T-cell (primary cell): ENCODE measurements at regions not wholly inside any gene's neighbourhood (a gene's known extent, or its start where the extent isn't known, plus 50 kb on each side); places are given as distances from the start of the nearest gene placed in this dataset.

Experiments
- ATAC-seq, 4 experiments: fragments of 200-7000 bp in 3 of 4; fragments of 150-1000 bp in 1 of 4; cut with Tn5 transposase; replicated peaks in 1 of 4; 1 replicate in 3 of 4; 2 replicates in 1 of 4; pipeline ENCODE4 v1.10.0; 2021; ENCODE audit warnings: moderate library complexity in 3 of 4, mild to moderate bottlenecking in 2 of 4, moderate number of reproducible peaks in 1 of 4
- CTCF ChIA-PET, 2 donors: fragments of 300-600 bp; sonication (Branson Sonifier 250); formaldehyde crosslinking; loops; one replicate each; lab custom pipeline; 2022; ENCODE audit warnings: antibody characterized with exemption in 2 of 2; lab: Charles Lee
- POLR2A ChIA-PET, 2 donors: fragments of 300-600 bp; sonication (Branson Sonifier 250); formaldehyde crosslinking; loops; one replicate each; lab custom pipeline; 2022; ENCODE audit warnings: antibody characterized with exemption in 2 of 2; lab: Charles Lee
- DNase-seq, 35 experiments: peaks; one replicate each; pipeline versions ENCODE4 v3.0.0 to v3.0.0-alpha.2; 2013 to 2023
- H3K27ac ChIP-seq: one replicate; pipeline ENCODE4 v1.5.1; 2013; ENCODE audit warnings: low read length
- H3K27me3 ChIP-seq, 2 experiments: replicated peaks in 1 of 2; 1 replicate in 1 of 2; 2 replicates in 1 of 2; pipeline versions ENCODE4 v1.6.1 to v1.7.0; 2013; ENCODE audit warnings: low read length in 1 of 2, mixed read lengths in 1 of 2; ENCODE audit not compliant: control insufficient read depth in 2 of 2, insufficient read depth in 2 of 2; ENCODE audit errors: extremely low read depth in 1 of 2
- H3K36me3 ChIP-seq, 2 donors: 1 replicate in 1 of 2; 2 replicates in 1 of 2; pipeline versions ENCODE4 v1.6.1 to v1.7.0; 2013; ENCODE audit warnings: low read length in 1 of 2; ENCODE audit not compliant: control insufficient read depth in 2 of 2, insufficient read depth in 1 of 2; ENCODE audit errors: extremely low read depth in 1 of 2
- H3K4me1 ChIP-seq, 2 experiments: 1 replicate in 1 of 2; 2 replicates in 1 of 2; pipeline versions ENCODE4 v1.6.1 to v1.7.0; 2013; ENCODE audit warnings: low read length in 2 of 2, mixed read lengths in 1 of 2; ENCODE audit not compliant: insufficient read depth in 2 of 2, control insufficient read depth in 1 of 2; ENCODE audit errors: extremely low read depth in 1 of 2
- H3K4me3 ChIP-seq, 2 donors: 1 replicate in 1 of 2; 2 replicates in 1 of 2; pipeline versions ENCODE4 v1.5.1 to v1.7.0; 2013; ENCODE audit warnings: mild to moderate bottlenecking in 2 of 2, low read length in 1 of 2, moderate library complexity in 1 of 2; ENCODE audit not compliant: control insufficient read depth in 1 of 2; ENCODE audit errors: extremely low read depth in 1 of 2
- H3K9me3 ChIP-seq: 2 replicates; pipeline ENCODE4 v1.7.0; 2013
- H3K27ac Mint-ChIP-seq, 2 donors: one replicate each; pipeline ENCODE4 v1.8.0; 2020 to 2021; ENCODE audit warnings: mild to moderate bottlenecking in 2 of 2, mixed read lengths in 2 of 2
- H3K27me3 Mint-ChIP-seq, 2 donors: one replicate each; pipeline ENCODE4 v1.8.0; 2021 to 2022; ENCODE audit warnings: mixed read lengths in 2 of 2
- H3K36me3 Mint-ChIP-seq: one replicate; pipeline ENCODE4 v1.8.0; 2021; ENCODE audit warnings: mixed read lengths
- H3K4me1 Mint-ChIP-seq, 3 donors: one replicate each; pipeline ENCODE4 v1.8.0; 2020 to 2022; ENCODE audit warnings: mixed read lengths in 3 of 3, mild to moderate bottlenecking in 1 of 3
- H3K4me3 Mint-ChIP-seq, 3 donors: one replicate each; pipeline ENCODE4 v1.8.0; 2020 to 2022; ENCODE audit warnings: mild to moderate bottlenecking in 3 of 3, mixed read lengths in 3 of 3, moderate library complexity in 3 of 3
- H3K9me3 Mint-ChIP-seq, 3 donors: one replicate each; pipeline ENCODE4 v1.8.0; 2020 to 2022; ENCODE audit warnings: mixed read lengths in 3 of 3
- WGBS: methylation state at CpG from one replicate; pipeline ENCODE4 v1.1.5; 2013; ENCODE audit warnings: missing lambda C conversion rate; ENCODE audit not compliant: insufficient coverage; 5-methylcytosine and 5-hydroxymethylcytosine counted together

GRCh38 chr6:170029416-170030283, 261.2 kb downstream of the DLL1 start:
- peak in 1 of 35 experiments; percentile 10 for DNase-seq
- no peak overlapping the region for H3K27ac Mint-ChIP-seq
- no peak overlapping the region for H3K4me3 ChIP-seq

GRCh38 chr6:170028629-170029345, 262.1 kb downstream of the DLL1 start:
- Mint-ChIP-seq H3K4me3 (no peak overlapping the region), H3K27ac (no peak overlapping the region), H3K36me3 (peaks cover 3% of the 10 kb centered on the region), H3K9me3 (peaks cover 4 to 6% (median 6%) of the 10 kb centered on the region in 3 donors), H3K27me3 (peaks cover 0 to 3% of the 10 kb centered on the region in 2 donors), H3K4me1 (no peaks in the 10 kb centered on the region)
- H3K36me3 ChIP-seq, result no peaks in the 10 kb centered on the region
- no peak overlapping the region for H3K4me3 ChIP-seq
- ATAC-seq (no peak), DNase-seq (peak in 1 of 35 experiments; percentile 5)
- ChIA-PET POLR2A (no interaction called here), CTCF (no interaction called here)
- peaks cover 0 to 2% of the 10 kb centered on the region in 2 experiments for H3K4me1 ChIP-seq
- H3K27ac ChIP-seq, result no peak overlapping the region
- H3K27me3 ChIP-seq, result peaks cover 0 to 13% of the 10 kb centered on the region in 2 experiments
- 83% methylated on average over 23 of the region's 23 CpGs for WGBS
- no peaks in the 10 kb centered on the region for H3K9me3 ChIP-seq

More at GRCh38 chr6:170029416-170030283, 261.2 kb downstream of the DLL1 start:
- H3K4me1 Mint-ChIP-seq, result no peaks in the 10 kb centered on the region
- Histone ChIP-seq H3K9me3 (no peaks in the 10 kb centered on the region), H3K27me3 (peaks cover 0 to 10% of the 10 kb centered on the region in 2 experiments), H3K4me1 (no peaks in the 10 kb centered on the region), H3K36me3 (no peaks in the 10 kb centered on the region), H3K27ac (no peak overlapping the region)
- no peak overlapping the region for H3K4me3 Mint-ChIP-seq
- ChIA-PET CTCF (no interaction called here), POLR2A (no interaction called here)
- H3K27me3 Mint-ChIP-seq, result peaks cover 0 to under 1% of the 10 kb centered on the region in 2 donors
- ATAC-seq, result no peak
- WGBS, result 84% methylated on average over 21 of the region's 23 CpGs
- peaks cover 3% of the 10 kb centered on the region for H3K36me3 Mint-ChIP-seq
- H3K9me3 Mint-ChIP-seq, result peaks cover 4 to 10% (median 6%) of the 10 kb centered on the region in 3 donors

GRCh38 chr6:170027647-170028043, 263.2 kb downstream of the DLL1 start:
- Histone ChIP-seq H3K9me3 (no peaks in the 10 kb centered on the region), H3K27me3 (peaks cover 0 to 22% of the 10 kb centered on the region in 2 experiments), H3K27ac (no peak overlapping the region), H3K4me1 (peaks cover 0 to 3% of the 10 kb centered on the region in 2 experiments), H3K36me3 (no peaks in the 10 kb centered on the region), H3K4me3 (no peak overlapping the region)
- Mint-ChIP-seq H3K9me3 (no peaks in the 10 kb centered on the region), H3K4me1 (no peaks in the 10 kb centered on the region), H3K27me3 (peaks cover 0 to 3% of the 10 kb centered on the region in 2 donors), H3K27ac (no peak overlapping the region), H3K36me3 (no peaks in the 10 kb centered on the region), H3K4me3 (no peak overlapping the region)
- WGBS, result 95% methylated on average over 4 of the region's 4 CpGs
- no peak for ATAC-seq
- POLR2A ChIA-PET, result no interaction called here
- CTCF ChIA-PET, result no interaction called here
- DNase-seq, result peak in 1 of 35 experiments; percentile 5

GRCh38 chr6:170026751-170027646, 263.9 kb downstream of the DLL1 start:
- H3K9me3 Mint-ChIP-seq, result no peaks in the 10 kb centered on the region
- CTCF ChIA-PET, result no interaction called here
- DNase-seq (no peak), ATAC-seq (no peak)
- H3K27me3 Mint-ChIP-seq, result peaks cover 5 to 9% of the 10 kb centered on the region in 2 donors
- Histone ChIP-seq H3K36me3 (no peaks in the 10 kb centered on the region), H3K9me3 (no peaks in the 10 kb centered on the region), H3K27me3 (peaks cover 0 to 24% of the 10 kb centered on the region in 2 experiments), H3K27ac (no peak overlapping the region), H3K4me1 (peaks cover 0 to 7% of the 10 kb centered on the region in 2 experiments), H3K4me3 (no peak overlapping the region)
- no peak overlapping the region for H3K27ac Mint-ChIP-seq
- POLR2A ChIA-PET, result no interaction called here
- no peak overlapping the region for H3K4me3 Mint-ChIP-seq
- H3K36me3 Mint-ChIP-seq, result no peaks in the 10 kb centered on the region
- no peaks in the 10 kb centered on the region for H3K4me1 Mint-ChIP-seq
- WGBS, result 93% methylated on average over 8 of the region's 13 CpGs

- DNase-seq (peak in 1 of 35 experiments; percentile 5), ATAC-seq (no peak)
- ChIA-PET CTCF (no interaction called here), POLR2A (no interaction called here)
- Histone ChIP-seq H3K4me1 (peaks cover 0 to 7% of the 10 kb centered on the region in 2 experiments), H3K9me3 (no peaks in the 10 kb centered on the region), H3K36me3 (no peaks in the 10 kb centered on the region), H3K27ac (no peak overlapping the region), H3K4me3 (no peak overlapping the region), H3K27me3 (peaks cover 0 to 31% of the 10 kb centered on the region in 2 experiments)
- no peaks in the 10 kb centered on the region for H3K36me3 Mint-ChIP-seq
- no peaks in the 10 kb centered on the region for H3K4me1 Mint-ChIP-seq
- H3K27ac Mint-ChIP-seq, result no peak overlapping the region
- peaks cover 9 to 15% of the 10 kb centered on the region in 2 donors for H3K27me3 Mint-ChIP-seq
- H3K4me3 Mint-ChIP-seq, result no peak overlapping the region
- H3K9me3 Mint-ChIP-seq, result no peaks in the 10 kb centered on the region
- 85% methylated on average over 22 of the region's 23 CpGs for WGBS
Measured at GRCh38 chr6:170025935-170026750, 264.7 kb downstream of the DLL1 start.
